Keratinocyte (primary cell): ENCODE measurements at regions not wholly inside any gene's neighbourhood (a gene's known extent, or its start where the extent isn't known, plus 50 kb on each side); places are given as distances from the start of the nearest gene placed in this dataset.

Experiments
- DNase-seq: peaks from one replicate; pipeline ENCODE4 v3.0.0-alpha.2; 2011; ENCODE audit warnings: low read depth, missing footprints, low spot score
- FAIRE-seq: peaks from 2 replicates; lab custom pipeline; 2011; peaks lifted over from hg19 to GRCh38; lab: Jason Lieb, UNC
- H2AFZ ChIP-seq: 2 replicates; pipeline ENCODE4 v1.6.0; 2012; ENCODE audit warnings: low read length, control low read depth, inconsistent platforms; ENCODE audit not compliant: control insufficient read depth
- H3K27ac ChIP-seq: 2 replicates; pipeline ENCODE4 v1.5.1; 2011; ENCODE audit warnings: low read length; ENCODE audit not compliant: control insufficient read depth, insufficient read depth
- H3K27me3 ChIP-seq: 3 replicates; pipeline ENCODE4 v1.6.0; 2011; ENCODE audit warnings: low read length; ENCODE audit not compliant: control insufficient read depth, insufficient read depth; ENCODE audit errors: extremely low read depth
- H3K36me3 ChIP-seq, 2 experiments: 2 replicates in 1 of 2; 3 replicates in 1 of 2; pipeline ENCODE4 v1.5.1; 2011; ENCODE audit warnings: low read length in 2 of 2, mild to moderate bottlenecking in 1 of 2; ENCODE audit not compliant: control insufficient read depth in 2 of 2, insufficient read depth in 2 of 2; ENCODE audit errors: extremely low read depth in 1 of 2
- H3K4me1 ChIP-seq: 3 replicates; pipeline ENCODE4 v1.5.1; 2011; ENCODE audit warnings: low read length; ENCODE audit not compliant: control insufficient read depth, insufficient read depth; ENCODE audit errors: extremely low read depth
- H3K4me2 ChIP-seq: 3 replicates; pipeline ENCODE4 v1.6.0; 2011; ENCODE audit warnings: low read depth, low read length; ENCODE audit not compliant: control insufficient read depth, insufficient read depth; ENCODE audit errors: extremely low read depth
- H3K4me3 ChIP-seq, 3 experiments: fragments of 200-600 bp in 1 of 3; sonication (generic) in 1 of 3; 2 replicates in 2 of 3; 3 replicates in 1 of 3; pipeline ENCODE4 v1.5.1; 2011 to 2016; ENCODE audit warnings: low read length in 3 of 3, mild to moderate bottlenecking in 3 of 3, control low read depth in 2 of 3, inconsistent platforms in 1 of 3, low read depth in 1 of 3, mixed read lengths in 1 of 3, mixed run types in 1 of 3, moderate library complexity in 1 of 3; ENCODE audit not compliant: control insufficient read depth in 2 of 3, insufficient read depth in 2 of 3; ENCODE audit errors: extremely low read depth in 1 of 3
- H3K79me2 ChIP-seq: 2 replicates; pipeline ENCODE4 v1.6.0; 2012; ENCODE audit warnings: low read length; ENCODE audit not compliant: control insufficient read depth, insufficient read depth
- H3K9ac ChIP-seq: 3 replicates; pipeline ENCODE4 v1.6.0; 2011; ENCODE audit warnings: low read length; ENCODE audit not compliant: control insufficient read depth, insufficient read depth; ENCODE audit errors: extremely low read depth
- H3K9me1 ChIP-seq: 3 replicates; pipeline ENCODE4 v1.6.0; 2011; ENCODE audit warnings: low read length; ENCODE audit not compliant: control insufficient read depth, insufficient read depth; ENCODE audit errors: extremely low read depth
- H3K9me3 ChIP-seq: 2 replicates; pipeline ENCODE4 v1.5.1; 2012; ENCODE audit warnings: low read depth, low read length; ENCODE audit not compliant: control insufficient read depth
- H4K20me1 ChIP-seq: 3 replicates; pipeline ENCODE4 v1.6.0; 2011; ENCODE audit warnings: low read length; ENCODE audit not compliant: control insufficient read depth, insufficient read depth; ENCODE audit errors: extremely low read depth
- CTCF ChIP-seq, 3 experiments: IDR thresholded peaks in 1 of 3; conservative IDR thresholded peaks in 1 of 3; optimal IDR thresholded peaks in 1 of 3; 2 replicates in 2 of 3; 3 replicates in 1 of 3; pipeline versions ENCODE3 to v1.5.1; 2011; ENCODE audit warnings: low read length in 3 of 3, mild to moderate bottlenecking in 3 of 3, moderate library complexity in 2 of 3, control low read depth in 1 of 3, inconsistent platforms in 1 of 3; ENCODE audit not compliant: insufficient read depth in 2 of 3; ENCODE audit errors: extremely low read depth in 1 of 3
- EZH2 ChIP-seq: IDR thresholded peaks from one replicate; pipeline ENCODE4 v1.6.1; 2012; ENCODE audit warnings: inconsistent platforms, mild to moderate bottlenecking, low read length, moderate library complexity
- dilution Hi-C: fragments of 300-500 bp; cut with MboI; formaldehyde crosslinking; loops from one replicate; pipeline ENCODE4 v1.7.0; 2020; ENCODE audit warnings: low sequenced_read_pairs; ENCODE audit not compliant: extremely low pct_ligation_motif_present

- H3K79me2 ChIP-seq, result no peaks in the 10 kb centered on the region
- H4K20me1 ChIP-seq, result no peaks in the 10 kb centered on the region
- no peak overlapping the region for H3K27ac ChIP-seq
- no peak overlapping the region for H3K9ac ChIP-seq
- H3K27me3 ChIP-seq, result peaks cover 3% of the 10 kb centered on the region
- H3K36me3 ChIP-seq, result no peaks in the 10 kb centered on the region
- no peaks in the 10 kb centered on the region for H3K9me1 ChIP-seq
- no peaks in the 10 kb centered on the region for H3K4me1 ChIP-seq
- FAIRE-seq, result no peak
- H3K9me3 ChIP-seq, result no peaks in the 10 kb centered on the region
- dilution Hi-C loops, result no loop called here
- no peak for TF ChIP-seq CTCF (optimal IDR thresholded peaks at IDR 0.05 in 1 of 3, IDR thresholded peaks at IDR 0.05 in 1 of 3, conservative IDR thresholded peaks at IDR 0.05 in 1 of 3; ENCODE audit: extremely low read depth in 1 of 3, insufficient read depth in 2 of 3, low read length in 3 of 3)
- no peak for TF ChIP-seq EZH2
- no peak overlapping the region for H2AFZ ChIP-seq
- H3K4me2 ChIP-seq, result no peak overlapping the region
- DNase-seq, result no peak
- H3K4me3 ChIP-seq, result no peak overlapping the region
These were observed 244.8 kb downstream of the DLL1 start for GRCh38 chr6:170045981-170046667.

DNA sequence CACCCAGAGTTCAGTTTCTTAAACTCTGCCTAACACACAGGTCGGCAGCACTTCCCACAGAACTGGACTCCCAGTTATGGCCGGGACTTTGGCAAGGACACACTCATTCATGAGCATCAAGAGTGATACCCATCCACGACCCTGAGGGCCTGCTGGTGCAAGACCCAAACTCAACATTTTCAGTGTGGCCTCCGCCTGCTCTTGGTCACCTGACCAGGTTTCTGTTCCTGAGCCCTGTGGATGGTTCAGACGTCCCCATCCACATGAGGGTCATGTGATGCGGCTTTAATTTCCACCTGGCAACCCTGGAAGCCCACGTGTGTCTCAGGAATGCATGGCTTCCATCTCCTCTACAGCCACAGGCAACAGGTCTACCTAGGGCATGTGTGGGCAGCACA is 245.3 kb downstream of the DLL1 start:
- no peak overlapping the region for H3K9ac ChIP-seq
- peaks cover 3% of the 10 kb centered on the region for H3K27me3 ChIP-seq
- dilution Hi-C loops, result no loop called here
- H3K27ac ChIP-seq, result no peak overlapping the region
- no peak overlapping the region for H3K4me3 ChIP-seq
- H3K4me1 ChIP-seq, result no peaks in the 10 kb centered on the region
- H2AFZ ChIP-seq, result no peak overlapping the region
- no peaks in the 10 kb centered on the region for H3K79me2 ChIP-seq
- H3K4me2 ChIP-seq, result no peak overlapping the region
- H4K20me1 ChIP-seq, result no peaks in the 10 kb centered on the region
- no peaks in the 10 kb centered on the region for H3K36me3 ChIP-seq
- no peak for DNase-seq
- FAIRE-seq, result no peak
- no peaks in the 10 kb centered on the region for H3K9me3 ChIP-seq
- TF ChIP-seq EZH2 (no peak), CTCF (optimal IDR thresholded peaks at IDR 0.05 in 1 of 3, IDR thresholded peaks at IDR 0.05 in 1 of 3, conservative IDR thresholded peaks at IDR 0.05 in 1 of 3; ENCODE audit: extremely low read depth in 1 of 3, insufficient read depth in 2 of 3, low read length in 3 of 3) (no peak)
- H3K9me1 ChIP-seq, result no peaks in the 10 kb centered on the region
